Natural killer cell (primary cell): ENCODE measurements at regions not wholly inside any gene's neighbourhood (a gene's known extent, or its start where the extent isn't known, plus 50 kb on each side); places are given as distances from the start of the nearest gene placed in this dataset.

Source experiments
- ATAC-seq, 3 donors: fragments of 150-1000 bp in 2 of 3; fragments of 200-7000 bp in 1 of 3; cut with Tn5 transposase; 1 replicate in 1 of 3; 2 replicates in 2 of 3; pipeline ENCODE4 v1.10.0; 2021; ENCODE audit warnings: mild to moderate bottlenecking in 2 of 3, moderate library complexity in 2 of 3
- DNase-seq, 2 donors: peaks; one replicate each; pipeline versions ENCODE4 v3.0.0 to v3.0.0-alpha.2; 2013 to 2021; ENCODE audit warnings: mixed read lengths in 1 of 2
- H3K27ac ChIP-seq: one replicate; pipeline ENCODE4 v1.5.1; 2013; ENCODE audit warnings: mild to moderate bottlenecking, low read length
- H3K27me3 ChIP-seq: one replicate; pipeline ENCODE4 v1.6.1; 2013; ENCODE audit warnings: low read length; ENCODE audit not compliant: control insufficient read depth, insufficient read depth
- H3K36me3 ChIP-seq: one replicate; pipeline ENCODE4 v1.6.1; 2013; ENCODE audit warnings: low read length; ENCODE audit not compliant: control insufficient read depth, insufficient read depth
- H3K4me1 ChIP-seq: one replicate; pipeline ENCODE4 v1.6.1; 2013; ENCODE audit warnings: low read length; ENCODE audit not compliant: control insufficient read depth, insufficient read depth
- H3K4me3 ChIP-seq: one replicate; pipeline ENCODE4 v1.5.1; 2013; ENCODE audit warnings: low read length
- H3K9me3 ChIP-seq: one replicate; pipeline ENCODE4 v1.6.1; 2013; ENCODE audit warnings: low read length; ENCODE audit not compliant: control insufficient read depth, insufficient read depth
- H3K27ac Mint-ChIP-seq, 2 donors: one replicate each; pipeline ENCODE4 v1.8.0; 2022; ENCODE audit warnings: mild to moderate bottlenecking in 2 of 2, mixed read lengths in 2 of 2, moderate library complexity in 1 of 2
- H3K27me3 Mint-ChIP-seq, 2 donors: one replicate each; pipeline ENCODE4 v1.8.0; 2022; ENCODE audit warnings: low read depth in 2 of 2, mixed read lengths in 2 of 2
- H3K36me3 Mint-ChIP-seq: one replicate; pipeline ENCODE4 v1.8.0; 2022; ENCODE audit warnings: mixed read lengths
- H3K4me1 Mint-ChIP-seq, 2 donors: one replicate each; pipeline ENCODE4 v1.8.0; 2022; ENCODE audit warnings: mixed read lengths in 2 of 2
- H3K4me3 Mint-ChIP-seq: one replicate; pipeline ENCODE4 v1.8.0; 2022; ENCODE audit warnings: mild to moderate bottlenecking, moderate library complexity, mixed read lengths
- H3K9me3 Mint-ChIP-seq, 2 donors: one replicate each; pipeline ENCODE4 v1.8.0; 2022; ENCODE audit warnings: mixed read lengths in 2 of 2
- WGBS: methylation state at CpG from one replicate; pipeline ENCODE4 v1.1.7; 2013; ENCODE audit warnings: missing lambda C conversion rate; ENCODE audit not compliant: insufficient coverage; 5-methylcytosine and 5-hydroxymethylcytosine counted together
- intact Hi-C: fragments of 100-400 bp; cut with micrococcal nuclease; formaldehyde crosslinking; loops from one replicate; pipeline ENCODE4 v1.14.2; 2022
- TF ChIP-seq, protein P1 (sequence below): fragments of 200-600 bp; IDR thresholded peaks from one replicate; pipeline ENCODE4 v1.8.0; 2022; ENCODE audit warnings: antibody characterized with exemption

DNA sequence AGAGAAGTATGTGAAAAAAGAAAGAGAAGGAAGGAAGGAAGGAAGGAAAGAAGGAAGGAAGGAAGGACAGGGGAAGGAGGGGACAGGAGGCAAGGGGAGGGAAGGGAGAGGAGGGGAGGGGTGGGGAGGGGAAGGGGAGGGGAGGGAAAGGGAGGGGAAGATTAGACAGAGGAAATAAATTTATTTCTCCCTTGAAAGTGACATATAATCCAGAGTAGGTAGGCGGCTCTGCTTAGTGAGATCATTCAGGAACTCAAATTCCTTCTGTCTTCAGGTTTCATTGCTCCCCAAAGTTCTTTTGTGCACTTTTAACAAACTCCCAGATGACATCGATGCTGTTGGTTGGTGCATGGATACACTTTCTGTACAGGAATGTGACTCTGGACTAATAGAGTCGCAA is 594.7 kb upstream of the STEAP1 start:
- Mint-ChIP-seq H3K4me3 (no peak overlapping the region), H3K9me3 (peaks cover 9 to 15% of the 10 kb centered on the region in 2 donors), H3K27ac (no peak overlapping the region), H3K4me1 (no peaks in the 10 kb centered on the region), H3K36me3 (no peaks in the 10 kb centered on the region), H3K27me3 (no peaks in the 10 kb centered on the region)
- 83% methylated on average over 3 of the region's 3 CpGs for WGBS
- no peak for DNase-seq
- TF ChIP-seq, protein P1, sequence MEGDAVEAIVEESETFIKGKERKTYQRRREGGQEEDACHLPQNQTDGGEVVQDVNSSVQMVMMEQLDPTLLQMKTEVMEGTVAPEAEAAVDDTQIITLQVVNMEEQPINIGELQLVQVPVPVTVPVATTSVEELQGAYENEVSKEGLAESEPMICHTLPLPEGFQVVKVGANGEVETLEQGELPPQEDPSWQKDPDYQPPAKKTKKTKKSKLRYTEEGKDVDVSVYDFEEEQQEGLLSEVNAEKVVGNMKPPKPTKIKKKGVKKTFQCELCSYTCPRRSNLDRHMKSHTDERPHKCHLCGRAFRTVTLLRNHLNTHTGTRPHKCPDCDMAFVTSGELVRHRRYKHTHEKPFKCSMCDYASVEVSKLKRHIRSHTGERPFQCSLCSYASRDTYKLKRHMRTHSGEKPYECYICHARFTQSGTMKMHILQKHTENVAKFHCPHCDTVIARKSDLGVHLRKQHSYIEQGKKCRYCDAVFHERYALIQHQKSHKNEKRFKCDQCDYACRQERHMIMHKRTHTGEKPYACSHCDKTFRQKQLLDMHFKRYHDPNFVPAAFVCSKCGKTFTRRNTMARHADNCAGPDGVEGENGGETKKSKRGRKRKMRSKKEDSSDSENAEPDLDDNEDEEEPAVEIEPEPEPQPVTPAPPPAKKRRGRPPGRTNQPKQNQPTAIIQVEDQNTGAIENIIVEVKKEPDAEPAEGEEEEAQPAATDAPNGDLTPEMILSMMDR, result no peak
- intact Hi-C loops, result no loop called here
- Histone ChIP-seq H3K27ac (no peak overlapping the region), H3K36me3 (no peaks in the 10 kb centered on the region), H3K4me3 (no peak overlapping the region), H3K9me3 (no peaks in the 10 kb centered on the region), H3K27me3 (no peaks in the 10 kb centered on the region), H3K4me1 (no peaks in the 10 kb centered on the region)
- no peak for ATAC-seq

DNA sequence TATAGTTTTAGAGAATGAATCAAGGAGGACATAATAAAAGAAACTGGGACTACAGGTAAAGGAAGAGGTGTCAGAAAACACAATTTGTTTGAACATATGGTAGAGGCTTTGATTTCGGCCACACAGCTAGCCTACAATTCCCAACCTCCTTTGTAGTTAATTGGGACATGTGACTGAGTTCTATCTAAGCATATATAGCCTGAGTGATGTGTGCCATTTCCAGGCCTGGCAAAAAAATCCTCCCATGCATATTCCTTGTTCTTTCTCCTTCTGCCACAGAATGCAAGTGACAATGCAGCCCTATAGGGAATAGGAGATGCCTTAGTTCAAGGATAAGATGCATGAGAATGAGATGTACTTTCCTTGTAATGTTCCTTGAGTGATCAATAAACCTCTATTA is 590.7 kb upstream of the STEAP1 start:
- no peaks in the 10 kb centered on the region for H3K4me1 ChIP-seq
- peaks cover 5% of the 10 kb centered on the region for H3K36me3 Mint-ChIP-seq
- no peaks in the 10 kb centered on the region for H3K36me3 ChIP-seq
- H3K27ac Mint-ChIP-seq, result no peak overlapping the region
- intact Hi-C loops, result no loop called here
- no peak for ATAC-seq
- H3K27me3 Mint-ChIP-seq, result no peaks in the 10 kb centered on the region
- TF ChIP-seq, protein P1, result no peak
- H3K9me3 ChIP-seq, result no peaks in the 10 kb centered on the region
- H3K27ac ChIP-seq, result no peak overlapping the region
- WGBS, result 80% methylated on average over 1 of the region's 1 CpG
- no peak overlapping the region for H3K4me3 ChIP-seq
- H3K27me3 ChIP-seq, result no peaks in the 10 kb centered on the region
- no peaks in the 10 kb centered on the region for H3K4me1 Mint-ChIP-seq
- no peak for DNase-seq
- no peak overlapping the region for H3K4me3 Mint-ChIP-seq
- peaks cover 14 to 22% of the 10 kb centered on the region in 2 donors for H3K9me3 Mint-ChIP-seq

DNA sequence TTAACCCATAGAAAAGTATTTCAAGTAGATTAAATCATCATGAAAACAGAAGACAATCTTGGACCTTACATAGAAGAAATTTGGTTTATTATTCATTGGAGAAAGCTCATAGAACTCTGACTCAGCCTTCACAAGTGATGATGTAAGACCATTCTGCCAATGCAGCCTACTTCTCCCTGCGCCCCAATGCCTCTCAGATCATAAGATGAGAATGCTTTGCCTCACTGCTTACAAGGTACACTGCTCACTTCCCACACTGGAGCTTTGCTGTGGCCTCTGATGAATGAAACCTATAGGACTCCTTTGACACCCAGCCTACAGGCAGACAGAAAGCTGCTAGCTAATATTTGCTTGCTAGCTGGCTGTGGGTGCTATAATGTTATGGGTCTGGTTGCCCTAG is 569.4 kb upstream of the STEAP1 start:
- H3K27me3 Mint-ChIP-seq, result no peaks in the 10 kb centered on the region
- H3K4me3 Mint-ChIP-seq, result no peak overlapping the region
- TF ChIP-seq, protein P1, result no peak
- peaks cover 5% of the 10 kb centered on the region for H3K9me3 ChIP-seq
- H3K27me3 ChIP-seq, result no peaks in the 10 kb centered on the region
- peaks cover 15 to 18% of the 10 kb centered on the region in 2 donors for H3K9me3 Mint-ChIP-seq
- DNase-seq (no peak), ATAC-seq (no peak)
- no peaks in the 10 kb centered on the region for H3K4me1 ChIP-seq
- H3K4me3 ChIP-seq, result no peak overlapping the region
- peaks cover 7% of the 10 kb centered on the region for H3K36me3 Mint-ChIP-seq
- intact Hi-C loops, result no loop called here
- no peaks in the 10 kb centered on the region for H3K36me3 ChIP-seq
- no peaks in the 10 kb centered on the region for H3K4me1 Mint-ChIP-seq
- no peak overlapping the region for H3K27ac Mint-ChIP-seq
- 75% methylated on average over 1 of the region's 1 CpG for WGBS
- H3K27ac ChIP-seq, result no peak overlapping the region

DNA sequence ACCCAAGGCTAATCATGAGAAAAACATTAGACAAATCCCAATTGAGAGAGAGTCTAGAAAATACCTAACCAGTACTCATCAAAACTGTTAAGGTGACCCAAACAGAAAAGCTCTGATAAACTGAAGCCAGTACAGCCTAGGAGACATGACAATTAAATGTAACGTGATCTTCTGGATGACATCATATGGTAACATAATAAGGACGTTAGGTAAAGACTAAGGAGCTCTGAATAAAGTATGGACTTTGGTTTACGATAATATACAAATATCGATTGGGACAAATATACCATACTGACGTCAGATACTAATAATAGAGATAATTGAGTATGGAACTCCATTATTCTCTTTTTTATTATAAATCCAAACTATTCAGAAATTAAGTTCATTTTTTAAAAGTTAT is 561.1 kb upstream of the STEAP1 start:
- Mint-ChIP-seq H3K4me1 (no peaks in the 10 kb centered on the region), H3K4me3 (no peak overlapping the region), H3K27me3 (no peaks in the 10 kb centered on the region), H3K9me3 (peaks cover 2 to 4% of the 10 kb centered on the region in 2 donors), H3K36me3 (no peaks in the 10 kb centered on the region), H3K27ac (no peak overlapping the region)
- no peaks in the 10 kb centered on the region for H3K36me3 ChIP-seq
- DNase-seq, result no peak
- no peaks in the 10 kb centered on the region for H3K4me1 ChIP-seq
- H3K4me3 ChIP-seq, result no peak overlapping the region
- TF ChIP-seq, protein P1, result no peak
- ATAC-seq, result no peak
- 75% methylated on average over 2 of the region's 5 CpGs for WGBS
- H3K27me3 ChIP-seq, result no peaks in the 10 kb centered on the region
- no peaks in the 10 kb centered on the region for H3K9me3 ChIP-seq
- no peak overlapping the region for H3K27ac ChIP-seq
- intact Hi-C loops, result no loop called here
